H1 (cell line): ENCODE measurements at regions not wholly inside any gene's neighbourhood (a gene's known extent, or its start where the extent isn't known, plus 50 kb on each side); places are given as distances from the start of the nearest gene placed in this dataset.

ENCODE experiments used
- CTCF ChIA-PET: fragments of 300-600 bp; sonication (Branson Sonifier 250); formaldehyde crosslinking; loops from one replicate; lab custom pipeline; 2021; ENCODE audit not compliant: partially characterized antibody; lab: Charles Lee
- POLR2A ChIA-PET: fragments of 300-600 bp; sonication (Branson Sonifier 250); formaldehyde crosslinking; loops from one replicate; lab custom pipeline; 2021; ENCODE audit warnings: inconsistent platforms; ENCODE audit not compliant: partially characterized antibody; lab: Charles Lee
- DNase-seq, 2 experiments: peaks; one replicate each; pipeline versions ENCODE4 v3.0.0 to v3.0.0-alpha.2; 2010 to 2022; ENCODE audit warnings: low spot score in 2 of 2, low read depth in 1 of 2, mixed read lengths in 1 of 2
- FAIRE-seq: peaks from 2 replicates; lab custom pipeline; 2011; peaks lifted over from hg19 to GRCh38; lab: Jason Lieb, UNC
- H2AFZ ChIP-seq: 2 replicates; pipeline ENCODE4 v1.8.1; 2012; ENCODE audit warnings: low read length, inconsistent platforms
- H2AK5ac ChIP-seq: 2 replicates; pipeline ENCODE4 v1.6.1; 2013; ENCODE audit warnings: low read depth, low read length
- H2BK120ac ChIP-seq: replicated peaks from 2 replicates; pipeline ENCODE3; 2013; ENCODE audit warnings: low read depth, low read length, inconsistent platforms
- H2BK12ac ChIP-seq: 2 replicates; pipeline ENCODE4 v1.6.1; 2013; ENCODE audit warnings: low read depth, low read length
- H2BK15ac ChIP-seq: 2 replicates; pipeline ENCODE4 v1.6.1; 2013; ENCODE audit warnings: low read length
- H2BK20ac ChIP-seq: 2 replicates; pipeline ENCODE4 v1.6.1; 2013; ENCODE audit warnings: low read length
- H2BK5ac ChIP-seq: 2 replicates; pipeline ENCODE4 v1.6.1; 2013; ENCODE audit warnings: low read depth, low read length
- H3K14ac ChIP-seq: 2 replicates; pipeline ENCODE4 v1.6.1; 2013; ENCODE audit warnings: inconsistent platforms; ENCODE audit not compliant: insufficient read length
- H3K18ac ChIP-seq: 2 replicates; pipeline ENCODE4 v1.6.1; 2013; ENCODE audit warnings: low read length; ENCODE audit errors: extremely low read depth
- H3K23ac ChIP-seq: 2 replicates; pipeline ENCODE4 v1.6.1; 2013; ENCODE audit warnings: inconsistent platforms; ENCODE audit not compliant: insufficient read length
- H3K23me2 ChIP-seq: 2 replicates; pipeline ENCODE4 v1.6.1; 2013; ENCODE audit warnings: low read depth, low read length
- H3K27ac ChIP-seq: 2 replicates; pipeline ENCODE4 v1.6.1; 2011; ENCODE audit warnings: low read depth, low read length, inconsistent platforms
- H3K27me3 ChIP-seq, 4 experiments: replicated peaks in 1 of 4; 1 replicate in 1 of 4; 2 replicates in 3 of 4; pipeline versions ENCODE4 v1.6.1 to v1.8.1; 2011 to 2013; ENCODE audit warnings: low read length in 3 of 4, mild to moderate bottlenecking in 3 of 4, inconsistent platforms in 2 of 4, mixed read lengths in 2 of 4, moderate library complexity in 1 of 4; ENCODE audit not compliant: control insufficient read depth in 3 of 4, insufficient read depth in 3 of 4; ENCODE audit errors: extremely low read depth in 1 of 4
- H3K36me3 ChIP-seq, 4 experiments: 2 replicates each; pipeline versions ENCODE4 v1.6.1 to v1.8.1; 2011 to 2013; ENCODE audit warnings: mild to moderate bottlenecking in 4 of 4, low read length in 3 of 4, moderate library complexity in 2 of 4, control low read depth in 1 of 4, inconsistent platforms in 1 of 4; ENCODE audit not compliant: insufficient read depth in 4 of 4, control insufficient read depth in 2 of 4
- H3K4ac ChIP-seq: replicated peaks from 2 replicates; pipeline ENCODE3; 2013; ENCODE audit warnings: low read length, low read depth, mixed read lengths, inconsistent platforms; ENCODE audit not compliant: insufficient read length
- H3K4me1 ChIP-seq, 4 experiments: replicated peaks in 1 of 4; 1 replicate in 1 of 4; 2 replicates in 3 of 4; pipeline versions ENCODE4 v1.6.1 to v1.8.1; 2011 to 2013; ENCODE audit warnings: low read length in 3 of 4, inconsistent platforms in 2 of 4, mixed read lengths in 1 of 4; ENCODE audit not compliant: insufficient read depth in 4 of 4, control insufficient read depth in 3 of 4
- H3K4me2 ChIP-seq, 2 experiments: 2 replicates each; pipeline versions ENCODE4 v1.6.1 to v1.8.1; 2011 to 2013; ENCODE audit warnings: low read depth in 2 of 2, low read length in 2 of 2, control low read depth in 1 of 2, inconsistent platforms in 1 of 2, mild to moderate bottlenecking in 1 of 2; ENCODE audit not compliant: insufficient read depth in 1 of 2
- H3K4me3 ChIP-seq, 4 experiments: fragments of 200-600, 300-600 bp in 1 of 4; sonication (generic), shearing (Covaris generic), sonication (Bioruptor Twin) in 1 of 4; 2 replicates each; pipeline versions ENCODE4 v1.5.1 to v1.8.1; 2011 to 2016; ENCODE audit warnings: low read length in 4 of 4, low read depth in 3 of 4, control low read depth in 2 of 4, inconsistent platforms in 2 of 4, mild to moderate bottlenecking in 2 of 4, mixed read lengths in 1 of 4, moderate library complexity in 1 of 4; ENCODE audit not compliant: insufficient read depth in 2 of 4; ENCODE audit errors: extremely low read depth in 1 of 4
- H3K56ac ChIP-seq: replicated peaks from 2 replicates; pipeline ENCODE3; 2013; ENCODE audit warnings: low read depth, mild to moderate bottlenecking, mixed read lengths, low read length, inconsistent platforms; ENCODE audit not compliant: insufficient read length
- H3K79me1 ChIP-seq: 2 replicates; pipeline ENCODE4 v1.6.1; 2013; ENCODE audit warnings: low read depth, low read length, control low read depth
- H3K79me2 ChIP-seq, 2 experiments: 2 replicates each; pipeline versions ENCODE4 v1.6.1 to v1.8.1; 2012 to 2013; ENCODE audit warnings: low read length in 2 of 2, mild to moderate bottlenecking in 2 of 2, inconsistent platforms in 1 of 2; ENCODE audit not compliant: insufficient read depth in 2 of 2, control insufficient read depth in 1 of 2
- H3K9ac ChIP-seq, 4 experiments: replicated peaks in 1 of 4; 1 replicate in 1 of 4; 2 replicates in 3 of 4; pipeline versions ENCODE4 v1.6.1 to v1.8.1; 2011 to 2013; ENCODE audit warnings: low read depth in 3 of 4, low read length in 3 of 4, control low read depth in 2 of 4, mild to moderate bottlenecking in 2 of 4, moderate library complexity in 2 of 4, inconsistent platforms in 1 of 4; ENCODE audit errors: extremely low read depth in 1 of 4
- H3K9me3 ChIP-seq, 2 experiments: 2 replicates each; pipeline versions ENCODE4 v1.6.1 to v1.8.1; 2012 to 2013; ENCODE audit warnings: mild to moderate bottlenecking in 2 of 2, moderate library complexity in 2 of 2, control low read depth in 1 of 2, inconsistent platforms in 1 of 2, low read depth in 1 of 2, low read length in 1 of 2, mixed read lengths in 1 of 2; ENCODE audit not compliant: insufficient read depth in 2 of 2
- H4K20me1 ChIP-seq, 2 experiments: replicated peaks in 1 of 2; 2 replicates each; pipeline versions ENCODE3 to v1.8.1; 2011 to 2013; ENCODE audit warnings: inconsistent platforms in 2 of 2, low read length in 2 of 2, mild to moderate bottlenecking in 1 of 2; ENCODE audit not compliant: insufficient read depth in 2 of 2, control insufficient read depth in 1 of 2
- H4K5ac ChIP-seq: 2 replicates; pipeline ENCODE4 v1.6.1; 2013; ENCODE audit warnings: low read length, low read depth, mixed read lengths, inconsistent platforms; ENCODE audit not compliant: insufficient read length
- H4K8ac ChIP-seq: 2 replicates; pipeline ENCODE4 v1.8.0; 2013; ENCODE audit warnings: mild to moderate bottlenecking, moderate library complexity, low read length, inconsistent platforms; ENCODE audit not compliant: insufficient read depth; ENCODE audit errors: extremely low read depth
- H4K91ac ChIP-seq: replicated peaks from 2 replicates; pipeline ENCODE3; 2013; ENCODE audit warnings: low read length, mixed read lengths, inconsistent platforms; ENCODE audit not compliant: insufficient read length
- CTCF ChIP-seq, 3 experiments: IDR thresholded peaks; 1 replicate in 2 of 3; 2 replicates in 1 of 3; pipeline versions ENCODE4 v1.5.1 to v1.6.1; 2011; ENCODE audit warnings: low read length in 3 of 3, mild to moderate bottlenecking in 3 of 3, inconsistent platforms in 2 of 3, low read depth in 1 of 3, moderate library complexity in 1 of 3; ENCODE audit not compliant: insufficient read depth in 1 of 3; ENCODE audit errors: control extremely low read depth in 1 of 3
- ZNF274 ChIP-seq: IDR thresholded peaks from 2 replicates; pipeline ENCODE4 v1.7.0; 2012; ENCODE audit warnings: low read length, borderline replicate concordance; ENCODE audit errors: extremely low read depth
- WGBS, 2 experiments: shearing (Covaris generic) in 1 of 2; methylation state at CpG; one replicate each; pipeline versions ENCODE4 v1.1.6 to v1.1.7; 2013 to 2015; ENCODE audit warnings: low lambda C conversion rate in 2 of 2, mixed read lengths in 2 of 2, inconsistent platforms in 1 of 2, low coverage in 1 of 2, missing lambda C conversion rate in 1 of 2; ENCODE audit not compliant: insufficient replicate concordance in 2 of 2, insufficient coverage in 1 of 2, insufficient read length in 1 of 2; ENCODE audit errors: extremely low coverage in 1 of 2, missing lambda C conversion rate in 1 of 2; 5-methylcytosine and 5-hydroxymethylcytosine counted together

GRCh38 chrX:14354521-14354920 lies 174.8 kb upstream of the GLRA2 start:
- CTCF ChIA-PET: no interaction called here
- H3K27ac ChIP-seq: no peak overlapping the region
- no peak overlapping the region for H2BK120ac ChIP-seq
- no peaks in the 10 kb centered on the region for H3K79me1 ChIP-seq
- H3K27me3 ChIP-seq: no peaks in the 10 kb centered on the region
- DNase-seq (no peak), FAIRE-seq (no peak)
- no peaks in the 10 kb centered on the region for H3K23me2 ChIP-seq
- H3K4ac ChIP-seq: no peak overlapping the region
- H2BK5ac ChIP-seq: no peak overlapping the region
- no peaks in the 10 kb centered on the region for H3K36me3 ChIP-seq
- H3K9me3 ChIP-seq: no peaks in the 10 kb centered on the region
- no peak overlapping the region for H3K23ac ChIP-seq
- H4K8ac ChIP-seq: no peak overlapping the region
- TF ChIP-seq ZNF274: no peak
- TF ChIP-seq CTCF (IDR thresholded peaks at IDR 0.05; ENCODE audit: control extremely low read depth in 1 of 3, insufficient read depth in 1 of 3, low read depth in 1 of 3, low read length in 3 of 3): no peak
- H2AFZ ChIP-seq: no peak overlapping the region
- no peak overlapping the region for H3K14ac ChIP-seq
- H3K9ac ChIP-seq: no peak overlapping the region
- no peak overlapping the region for H2BK15ac ChIP-seq
- no peak overlapping the region for H2BK20ac ChIP-seq
- H3K79me2 ChIP-seq: no peaks in the 10 kb centered on the region
- no peak overlapping the region for H3K4me3 ChIP-seq
- WGBS, 2 experiments: 93% methylated on average over 3 of the region's 3 CpGs; no CpG with 5 or more reads in 1 of the 2 experiments
- no peak overlapping the region for H2BK12ac ChIP-seq
- H3K56ac ChIP-seq: no peak overlapping the region
- no peak overlapping the region for H4K91ac ChIP-seq
- H3K18ac ChIP-seq: no peak overlapping the region
- no peaks in the 10 kb centered on the region for H4K20me1 ChIP-seq
- no peak overlapping the region for H4K5ac ChIP-seq
- POLR2A ChIA-PET: no interaction called here
- no peak overlapping the region for H2AK5ac ChIP-seq
- no peak overlapping the region for H3K4me2 ChIP-seq
- H3K4me1 ChIP-seq: peaks cover 0 to 9% (median 4%) of the 10 kb centered on the region in 4 experiments; a peak in 4 of 7 replicates
